ENCODE measurements at regions not wholly inside any gene's neighbourhood (a gene's known extent, or its start where the extent isn't known, plus 50 kb on each side); places are given as distances from the start of the nearest gene placed in this dataset.

- ChIA-PET CTCF (interaction anchor here (0.6 kb wide), 1 partner anchor 1012 kb away, joined by 3 read pairs; no protein-coding TSS in a partner anchor), POLR2A (ENCODE audit: low non-redundant PET) (no interaction called here)
- no peak for TF ChIP-seq CTCF (conservative IDR thresholded peaks at IDR 0.05; ENCODE audit: low read depth)
- no peak for DNase-seq (ENCODE audit: low spot score)
- H3K27ac ChIP-seq = no peak overlapping the region
Measured at GRCh38 chr2:167602122-167602521, 645.3 kb downstream of the STK39 start.

GRCh38 chr2:167599219-167599618 lies 648.2 kb downstream of the STK39 start:
- ChIA-PET POLR2A (ENCODE audit: low non-redundant PET) (no interaction called here), CTCF (interaction anchor here (0.5 kb wide), 1 partner anchor 494 kb away, joined by 3 read pairs; no protein-coding TSS in a partner anchor)
- DNase-seq (ENCODE audit: low spot score) = no peak
- H3K27ac ChIP-seq = no peak overlapping the region
- TF ChIP-seq CTCF (conservative IDR thresholded peaks at IDR 0.05; ENCODE audit: low read depth) = no peak

GRCh38 chr2:167595839-167596471 lies 651.4 kb downstream of the STK39 start:
- TF ChIP-seq CTCF (conservative IDR thresholded peaks at IDR 0.05; ENCODE audit: low read depth) = no peak
- ChIA-PET POLR2A (ENCODE audit: low non-redundant PET) (no interaction called here), CTCF (no interaction called here)
- no peak overlapping the region for H3K27ac ChIP-seq
- no peak for DNase-seq (ENCODE audit: low spot score)

- no peak for DNase-seq (ENCODE audit: low spot score)
- H3K27ac ChIP-seq = no peak overlapping the region
- TF ChIP-seq CTCF (conservative IDR thresholded peaks at IDR 0.05; ENCODE audit: low read depth) = no peak
- ChIA-PET CTCF (no interaction called here), POLR2A (ENCODE audit: low non-redundant PET) (no interaction called here)
Measured at GRCh38 chr2:167595021-167595420, 652.4 kb downstream of the STK39 start.

DNA sequence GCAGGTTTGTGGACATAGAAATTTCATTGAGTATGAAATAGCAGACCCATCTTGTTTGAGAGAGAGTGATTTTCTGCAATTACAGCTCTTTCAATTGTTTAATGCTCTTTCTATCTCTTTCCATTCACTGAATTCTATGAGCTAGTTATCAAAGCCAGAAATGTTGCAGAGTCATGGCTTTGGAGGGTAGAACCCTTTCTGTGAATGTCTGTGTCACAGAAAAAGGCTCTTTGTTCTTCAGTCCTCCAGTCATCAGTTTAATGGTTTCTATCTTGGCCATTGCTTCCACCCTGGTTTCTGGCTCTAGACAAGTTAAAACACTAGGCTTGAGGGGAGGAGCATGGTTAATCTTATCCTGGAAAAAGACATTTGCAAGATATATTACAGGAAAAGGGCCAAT lies 655.0 kb downstream of the STK39 start:
- CTCF ChIA-PET = no interaction called here
- DNase-seq (ENCODE audit: low spot score) = no peak
- no peak for TF ChIP-seq CTCF (conservative IDR thresholded peaks at IDR 0.05; ENCODE audit: low read depth)
- POLR2A ChIA-PET (ENCODE audit: low non-redundant PET) = no interaction called here
- H3K27ac ChIP-seq = no peak overlapping the region

GRCh38 chr2:167582619-167583018 lies 664.8 kb downstream of the STK39 start:
- no peak for TF ChIP-seq CTCF (conservative IDR thresholded peaks at IDR 0.05; ENCODE audit: low read depth)
- DNase-seq (ENCODE audit: low spot score) = no peak
- POLR2A ChIA-PET (ENCODE audit: low non-redundant PET) = no interaction called here
- CTCF ChIA-PET = no interaction called here
- no peak overlapping the region for H3K27ac ChIP-seq
